OCI-M1 (cell line): ENCODE measurements at regions not wholly inside any gene's neighbourhood (a gene's known extent, or its start where the extent isn't known, plus 50 kb on each side); places are given as distances from the start of the nearest gene placed in this dataset.

Experiments used
- DNase-seq: peaks from one replicate; lab custom pipeline; 2025; lab: John Stamatoyannopoulos, UW

DNA sequence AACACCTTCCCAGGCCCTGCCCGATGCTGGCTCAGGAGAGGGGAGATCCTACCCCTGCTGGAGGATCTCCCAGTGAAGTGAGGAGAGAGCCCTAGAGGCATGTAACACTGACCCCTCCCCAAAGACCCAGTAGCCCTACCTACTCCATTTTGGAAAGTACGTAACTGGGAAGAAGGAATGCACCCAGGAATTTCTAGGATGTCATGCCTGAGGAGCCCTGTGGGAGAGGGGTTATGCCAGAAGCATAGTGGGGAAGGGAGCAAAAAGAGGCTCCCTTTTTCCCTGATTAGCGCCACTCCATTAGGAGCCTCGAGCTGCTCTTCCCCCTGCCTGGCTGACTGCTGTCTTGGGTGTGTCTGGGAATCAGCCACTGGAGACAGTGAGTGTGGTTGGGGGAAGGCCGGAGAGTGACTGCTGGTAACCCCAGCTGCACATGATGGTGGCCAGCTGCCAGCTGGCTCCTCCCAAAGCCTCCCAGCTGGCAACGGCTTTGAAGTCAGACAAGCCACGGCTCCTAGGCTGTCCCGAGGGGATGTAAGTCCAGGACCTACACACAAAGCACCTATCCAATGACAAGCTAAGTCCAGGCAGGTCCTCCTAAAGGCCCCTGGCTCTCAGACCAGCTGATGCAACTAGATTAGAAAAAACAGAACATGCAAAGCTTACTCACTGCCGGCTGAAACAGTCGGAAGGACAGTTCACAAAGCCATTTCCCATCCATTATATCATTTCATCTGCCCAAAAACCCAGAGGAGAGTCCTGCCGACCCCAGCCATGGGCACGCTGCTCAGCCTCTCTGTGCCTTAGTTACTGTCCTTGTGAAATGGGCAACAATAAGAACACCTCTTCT, 136.5 kb upstream of the ABCA1 start:
- peak; percentile 92 for DNase-seq

GRCh38 chr9:105065098-105066088, 137.4 kb upstream of the ABCA1 start:
- peak; percentile 42 for DNase-seq

DNA sequence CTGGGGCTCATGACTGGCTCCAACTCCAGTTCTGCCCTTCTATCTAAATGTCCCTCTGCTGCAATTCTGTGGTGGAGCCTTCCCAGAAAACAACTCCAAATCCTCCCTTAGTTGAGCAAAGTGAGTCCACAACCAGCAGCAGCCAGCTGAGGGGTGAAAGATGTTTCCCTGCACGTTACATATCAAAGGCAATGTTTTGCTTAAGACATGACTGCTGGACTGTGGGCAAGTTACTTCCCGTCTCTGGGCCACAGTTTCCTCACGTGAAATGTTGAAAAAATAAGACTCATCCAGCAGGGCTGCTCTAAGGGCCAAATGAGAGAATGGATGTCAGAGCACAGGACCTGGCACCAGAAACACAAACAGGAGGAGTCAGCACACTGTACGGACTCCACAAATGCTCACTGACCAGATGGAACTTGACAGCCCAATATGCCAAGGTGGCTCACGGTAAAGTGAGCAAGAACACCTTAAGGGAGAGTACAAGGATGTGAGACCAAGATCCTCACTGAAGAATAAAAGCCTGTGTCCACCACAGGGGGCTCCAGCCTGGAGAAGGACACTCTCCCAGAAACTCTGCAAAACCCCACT, 138.4 kb upstream of the ABCA1 start:
- no peak for DNase-seq

DNA sequence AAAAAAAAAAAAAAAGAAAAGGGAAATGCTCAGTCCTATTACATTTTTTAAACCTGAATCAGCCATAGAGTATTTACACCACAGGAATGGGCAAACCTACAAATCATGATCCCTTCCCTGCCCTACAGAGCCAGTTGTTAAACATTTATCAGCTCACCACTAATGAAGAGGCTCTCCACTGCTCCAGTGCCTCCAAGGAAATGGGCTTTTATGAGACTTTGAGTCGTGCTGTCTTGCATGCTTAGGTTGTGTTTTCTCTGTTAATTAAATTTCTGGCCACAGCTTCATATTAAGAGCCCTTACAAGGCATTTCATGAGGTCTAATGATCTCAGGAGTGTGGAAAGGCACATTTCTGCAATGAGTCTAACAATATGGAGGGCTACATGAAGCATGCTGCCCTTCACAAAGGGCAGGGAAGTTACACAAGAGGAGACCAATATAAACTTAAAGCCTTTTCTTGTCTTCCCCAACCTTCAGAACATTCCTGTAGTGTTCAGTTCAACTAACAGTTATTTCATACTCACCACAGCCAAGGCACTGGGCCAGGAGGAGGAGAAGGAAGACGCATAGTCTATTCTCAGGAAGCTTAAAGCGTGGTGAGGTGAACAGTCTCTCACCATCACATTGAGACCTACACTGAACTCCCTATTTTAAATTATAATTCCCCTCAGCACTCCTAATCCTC, 140.1 kb upstream of the ABCA1 start:
- no peak for DNase-seq

- DNase-seq, result no peak
Observed at GRCh38 chr9:105069285-105069684, 141.3 kb upstream of the ABCA1 start.

DNA sequence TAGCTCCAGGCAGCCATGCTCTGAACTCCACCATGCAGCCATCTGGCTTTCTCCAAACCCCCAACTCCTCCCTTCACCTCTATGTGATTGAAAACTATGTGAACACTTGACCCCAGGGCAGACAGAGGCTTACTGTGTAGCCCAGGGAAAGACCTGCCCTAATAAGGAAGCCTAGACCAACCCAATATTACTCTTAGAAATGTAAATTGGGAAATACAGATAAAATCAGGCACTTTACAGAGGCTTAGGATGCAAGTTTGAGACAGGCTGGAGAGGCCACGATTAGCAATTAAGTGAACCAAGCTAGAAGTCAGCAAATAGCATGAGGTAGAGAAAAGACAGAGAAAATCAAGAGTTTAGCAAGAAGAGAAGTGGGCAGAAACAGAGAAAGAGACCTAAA, 141.7 kb upstream of the ABCA1 start:
- no peak for DNase-seq

DNA sequence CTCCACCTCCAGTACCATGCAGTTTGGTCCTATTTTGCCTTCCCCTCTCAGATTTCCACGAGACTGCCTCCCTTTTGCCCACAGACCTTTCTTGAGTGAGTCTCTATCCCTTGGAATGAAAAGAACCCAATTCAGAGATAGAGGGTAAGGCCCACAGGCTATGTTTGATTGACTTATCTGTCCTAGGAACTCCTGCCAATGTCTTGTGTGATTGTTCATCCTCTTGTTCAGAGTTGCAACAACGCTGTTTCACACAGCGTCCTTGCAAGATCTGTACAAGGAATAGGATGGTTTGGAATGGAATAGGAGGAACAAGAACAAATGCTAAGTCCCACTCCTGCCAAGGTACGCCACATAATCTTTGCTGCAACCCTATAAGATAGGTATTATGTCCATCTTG, 142.2 kb upstream of the ABCA1 start:
- no peak for DNase-seq

DNA sequence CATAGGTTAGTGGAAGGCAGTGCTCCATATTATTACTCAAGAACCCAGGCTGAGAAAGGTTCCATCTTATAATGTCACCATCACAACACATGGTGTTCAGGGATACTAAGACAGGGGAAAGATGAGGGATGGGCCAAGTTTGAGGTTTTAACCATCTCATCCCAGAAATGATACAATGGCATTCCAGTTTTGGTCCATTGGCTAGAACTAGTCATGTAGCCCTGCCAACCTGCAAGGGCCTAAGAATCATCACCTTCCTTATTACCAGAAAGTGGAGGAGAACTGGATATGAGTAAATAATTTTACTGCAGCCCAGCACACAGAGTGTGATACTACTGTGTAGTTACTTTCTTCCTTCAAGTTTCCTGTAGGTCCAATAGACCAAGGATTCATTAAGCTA, 144.5 kb upstream of the ABCA1 start:
- DNase-seq, result no peak

- DNase-seq, result no peak
Observed at GRCh38 chr9:105073147-105073546, 145.2 kb upstream of the ABCA1 start.

DNA sequence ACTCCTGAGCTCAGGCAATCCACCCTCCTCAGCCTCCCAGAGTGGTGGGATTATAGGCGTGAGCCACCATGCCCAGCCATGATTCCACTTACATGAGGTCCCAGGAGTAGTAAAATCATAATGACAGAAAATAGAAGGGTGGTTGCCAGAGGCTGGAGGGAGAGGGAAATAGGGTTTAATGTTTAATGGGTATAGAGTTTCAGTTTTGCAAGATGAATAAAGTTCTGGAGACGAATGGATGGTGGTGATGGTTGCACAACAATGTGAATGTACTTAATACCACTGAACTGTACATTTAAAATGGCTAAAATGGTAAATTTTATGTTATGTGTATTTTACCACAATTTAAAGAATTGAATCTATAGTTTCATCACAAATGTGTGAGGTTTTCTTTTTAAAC, 146.5 kb upstream of the ABCA1 start:
- DNase-seq, result no peak

- no peak for DNase-seq
Observed at GRCh38 chr9:105076729-105077128, 148.8 kb upstream of the ABCA1 start.

GRCh38 chr9:105079457-105079856, 151.5 kb upstream of the ABCA1 start:
- no peak for DNase-seq

DNA sequence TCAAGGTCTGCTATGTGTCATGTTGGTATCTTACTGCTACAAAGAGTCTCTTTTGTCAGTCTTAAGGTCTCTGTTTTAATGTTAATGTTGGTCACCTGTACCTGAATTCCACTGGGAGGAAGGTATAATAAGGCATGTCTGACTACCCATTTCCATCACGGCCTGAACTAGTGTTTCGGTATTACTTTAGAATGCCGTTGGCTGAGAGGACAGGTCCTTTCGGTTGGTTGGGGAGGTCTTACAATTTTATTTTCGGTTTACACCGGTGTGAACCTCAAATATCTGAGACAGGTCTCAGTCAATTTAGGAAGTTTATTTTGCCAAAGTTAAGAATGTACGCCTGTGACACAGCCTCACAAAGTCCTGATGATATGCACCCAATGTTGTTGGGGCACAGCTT, 154.9 kb upstream of the ABCA1 start:
- no peak for DNase-seq

DNA sequence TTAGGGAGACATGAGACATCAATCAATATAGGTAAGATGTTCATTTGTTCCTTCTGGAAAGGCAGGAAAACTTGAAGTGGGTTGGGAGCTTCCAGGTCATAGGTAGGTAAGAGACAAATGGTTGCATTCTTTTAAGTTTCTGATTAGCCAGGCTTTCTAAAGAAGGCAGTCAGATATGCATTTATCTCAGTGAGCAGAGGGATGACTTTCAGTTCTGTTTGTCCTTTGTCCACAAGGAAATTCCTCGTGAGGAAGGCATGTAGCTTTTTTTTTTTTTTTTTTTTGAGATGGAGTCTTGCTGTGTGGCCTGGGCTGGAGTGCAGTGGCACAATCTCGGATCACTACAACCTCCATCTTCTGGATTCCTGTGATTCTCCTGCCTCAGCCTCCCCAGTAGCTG, 155.3 kb upstream of the ABCA1 start:
- DNase-seq, result peak; percentile 28

DNA sequence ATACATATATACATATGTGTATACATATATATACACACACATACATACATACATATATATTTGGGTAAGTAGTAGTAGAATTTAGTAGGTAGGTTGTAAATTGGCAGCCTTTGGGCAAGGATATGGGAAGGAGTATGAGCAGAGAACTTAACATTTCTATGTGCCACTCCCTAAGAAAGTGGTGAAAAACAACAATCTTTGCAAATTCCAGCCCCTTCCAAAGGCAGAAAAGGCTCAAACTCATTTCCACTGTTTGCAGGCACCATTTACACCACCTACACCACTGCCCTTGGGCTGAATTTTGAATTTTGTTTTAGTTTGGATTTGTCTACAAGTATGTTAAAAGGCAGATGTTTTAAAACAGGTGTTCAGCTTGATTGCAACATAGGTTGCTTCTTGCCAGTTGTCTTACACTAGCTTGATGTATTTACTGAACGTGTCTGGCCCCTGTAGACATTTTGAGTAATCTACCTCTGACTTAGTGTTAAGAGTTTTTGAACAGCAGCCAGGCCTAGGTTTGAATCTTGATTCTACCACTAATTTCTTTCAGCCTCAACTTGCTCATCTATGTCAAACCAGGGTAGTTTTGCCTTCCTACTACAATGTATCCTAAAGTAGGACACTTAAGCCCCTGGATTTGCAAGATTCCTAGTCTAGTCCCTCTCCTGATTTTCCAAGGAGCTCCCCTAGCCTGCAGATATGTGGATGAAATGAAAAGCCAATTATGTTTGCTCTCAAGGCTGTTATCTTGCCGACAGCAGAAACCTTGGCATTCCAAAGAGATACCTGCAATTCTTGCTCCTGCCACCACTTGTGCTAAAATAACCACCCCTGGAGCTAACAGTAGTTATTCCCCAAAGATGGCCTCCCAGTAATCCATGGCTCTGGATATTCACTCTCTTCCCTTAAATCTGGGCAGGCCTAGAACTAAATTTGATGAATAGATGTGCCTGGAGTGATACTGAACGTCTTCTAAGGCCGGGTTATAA, 156.2 kb upstream of the SLC44A1 start:
- DNase-seq, result no peak

DNA sequence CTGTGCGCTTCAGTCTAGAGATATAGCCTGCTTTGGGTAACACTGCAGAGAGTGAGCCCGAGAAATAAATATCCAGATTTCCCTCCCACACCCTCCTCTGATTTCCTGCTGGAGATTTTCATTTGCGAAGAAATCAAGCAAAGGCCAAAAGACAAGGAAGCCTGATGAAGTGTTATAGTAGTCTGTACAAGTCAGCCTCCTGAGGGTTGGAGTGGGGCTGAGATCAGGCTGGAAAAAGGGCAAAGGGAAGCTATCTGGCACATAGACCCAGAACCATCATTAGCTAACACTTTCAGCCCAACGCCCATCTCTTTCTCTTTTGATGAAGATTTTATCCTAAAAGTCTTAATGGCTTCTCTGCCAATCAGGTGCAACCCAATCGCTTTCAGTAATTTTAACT, 154.6 kb upstream of the SLC44A1 start:
- DNase-seq, result no peak

DNA sequence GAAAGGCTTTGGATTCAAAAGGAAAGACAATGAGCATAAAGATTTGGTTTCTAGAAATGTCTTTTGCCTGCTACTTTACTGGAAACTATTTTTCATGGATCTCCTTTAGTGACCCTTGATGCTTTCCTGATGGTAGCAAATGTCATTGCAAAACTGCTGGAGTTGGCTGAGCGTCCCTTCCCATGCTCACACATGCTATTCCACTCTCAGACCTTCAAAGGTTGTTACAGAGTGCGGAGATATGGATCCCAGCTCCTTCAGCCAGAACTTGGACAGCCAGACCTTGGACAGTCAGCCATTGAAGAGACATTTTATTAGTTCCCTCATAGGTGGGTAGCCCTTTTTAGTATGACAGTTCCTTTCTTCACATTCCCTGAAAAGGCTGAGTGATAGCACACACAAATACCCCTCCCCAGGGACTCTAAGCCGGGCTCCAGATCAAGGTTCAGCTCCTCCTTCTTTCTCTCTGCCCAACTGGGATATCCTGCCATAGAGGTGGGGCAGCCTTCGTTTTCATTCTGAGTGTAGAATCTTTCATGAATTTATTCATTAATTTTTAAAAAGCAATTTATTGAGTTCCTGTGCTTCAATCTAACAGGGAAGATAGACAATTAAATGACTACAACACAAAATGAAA, 153.3 kb upstream of the SLC44A1 start:
- no peak for DNase-seq

DNA sequence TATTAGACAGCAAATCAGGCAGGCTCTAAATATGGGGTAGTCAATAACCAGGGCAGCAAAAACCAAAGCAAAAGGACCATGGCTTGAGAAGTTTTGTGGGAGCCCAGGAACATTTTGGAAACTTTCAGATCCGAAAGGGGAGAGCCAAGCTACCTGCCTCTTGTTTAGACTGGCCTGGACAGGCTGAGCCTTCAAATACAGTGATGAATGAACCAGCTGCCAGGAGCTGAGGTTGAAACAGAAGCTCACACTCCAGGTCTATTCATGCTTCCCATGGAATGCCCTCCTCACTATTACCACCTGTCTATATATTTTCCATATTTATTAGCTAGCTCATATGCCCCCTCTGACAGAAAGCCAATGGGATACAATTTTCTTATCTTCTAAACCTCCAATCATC, 150.8 kb upstream of the SLC44A1 start:
- DNase-seq, result no peak

DNA sequence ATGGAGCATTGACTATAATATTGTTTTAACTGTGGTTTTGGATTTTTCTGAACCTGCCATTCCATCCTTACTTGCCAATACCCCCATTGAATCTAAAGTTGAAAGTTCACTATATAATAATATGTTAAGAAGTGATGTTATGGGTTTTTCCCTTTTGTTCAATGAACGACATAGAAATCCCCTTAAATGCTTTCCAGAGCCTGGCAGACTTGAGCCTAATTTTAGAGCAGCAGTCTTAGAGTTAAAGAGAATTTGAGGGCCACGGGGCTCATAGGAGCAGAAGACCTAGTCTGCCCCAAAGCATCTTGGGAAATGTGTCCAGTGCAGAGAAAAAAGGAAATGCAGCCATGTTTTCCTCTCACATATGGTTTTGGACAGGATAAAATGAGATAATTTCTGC, 146.1 kb upstream of the SLC44A1 start:
- DNase-seq, result no peak

GRCh38 chr9:105103776-105104175, 140.7 kb upstream of the SLC44A1 start:
- no peak for DNase-seq
